Lung microvascular endothelial cell (primary cell): ENCODE measurements at regions not wholly inside any gene's neighbourhood (a gene's known extent, or its start where the extent isn't known, plus 50 kb on each side); places are given as distances from the start of the nearest gene placed in this dataset.
A peak's percentile ranks its signal among the peaks of the same experiment; 100 is the strongest.

ENCODE experiments used
- DNase-seq, 2 donors: peaks; one replicate each; pipeline versions ENCODE4 v3.0.0 to v3.0.0-alpha.2; 2010; ENCODE audit warnings: low read depth in 2 of 2

DNA sequence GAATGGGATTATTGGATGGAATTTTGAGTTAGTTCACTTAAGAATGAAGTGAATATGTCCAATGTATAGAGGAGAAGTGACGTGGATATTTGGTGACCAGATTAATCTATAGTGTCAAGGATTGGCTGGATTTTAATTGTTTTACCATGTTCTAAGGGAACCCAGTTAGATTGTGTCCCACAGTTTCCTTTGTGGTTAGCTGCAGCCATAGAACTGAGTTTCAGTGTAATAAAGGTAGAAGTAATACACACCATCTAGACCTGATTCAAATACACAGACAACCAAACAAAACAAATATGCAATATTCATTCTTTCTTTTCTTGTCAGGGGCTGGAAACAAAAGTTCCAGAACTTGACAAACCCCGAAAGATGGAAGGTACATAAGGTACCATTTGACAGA, 88.0 kb upstream of the RGS18 start:
- DNase-seq, result no peak

- DNase-seq, result no peak
These were observed 77.6 kb upstream of the RGS18 start for GRCh38 chr1:192080684-192081083.

GRCh38 chr1:192081359-192081758, 76.9 kb upstream of the RGS18 start:
- no peak for DNase-seq

- DNase-seq, result no peak
These were observed 71.6 kb upstream of the RGS18 start for GRCh38 chr1:192086644-192087043.

GRCh38 chr1:192087334-192087733, 70.9 kb upstream of the RGS18 start:
- no peak for DNase-seq

DNA sequence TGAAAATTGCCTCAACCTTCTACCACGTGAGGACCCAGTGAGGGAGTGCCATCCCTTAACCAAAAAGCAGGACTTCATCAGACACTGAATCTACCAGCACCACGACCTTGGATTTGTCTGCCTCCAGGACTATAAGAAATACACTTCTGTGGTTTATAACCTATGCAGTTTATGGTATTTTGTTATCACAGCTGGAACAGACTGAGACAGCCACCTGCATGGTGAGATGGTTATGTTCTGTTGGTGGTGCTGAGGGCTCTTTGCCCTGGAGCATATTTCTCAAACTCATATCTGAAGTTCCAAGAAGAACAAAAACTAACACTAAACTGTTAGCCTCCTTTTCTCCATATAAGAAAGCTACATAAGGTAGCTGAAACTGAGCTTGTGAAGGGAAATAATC, 69.8 kb upstream of the RGS18 start:
- DNase-seq, result no peak

DNA sequence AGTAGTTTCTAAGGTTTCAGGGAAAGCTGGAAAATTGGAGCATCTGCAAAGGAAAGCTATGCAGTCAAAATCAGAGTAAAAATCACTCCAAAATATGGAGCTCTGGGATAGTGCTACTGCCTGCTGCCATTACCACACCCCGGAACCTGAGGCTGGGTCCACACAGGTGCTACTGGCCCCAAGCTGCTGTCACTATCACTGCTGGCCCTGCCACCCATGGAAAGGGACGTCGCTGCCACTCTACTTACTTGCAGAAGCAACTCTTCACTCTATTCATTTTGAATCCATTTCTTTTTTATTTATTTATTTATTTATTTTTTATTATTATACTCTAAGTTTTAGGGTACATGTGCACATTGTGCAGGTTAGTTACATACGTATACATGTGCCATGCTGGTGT, 60.3 kb upstream of the RGS18 start:
- DNase-seq, result no peak

- no peak for DNase-seq
These were observed 58.9 kb upstream of the RGS18 start for GRCh38 chr1:192099328-192099727.

- DNase-seq, result no peak
These were observed 57.4 kb upstream of the RGS18 start for GRCh38 chr1:192100686-192101468.

DNA sequence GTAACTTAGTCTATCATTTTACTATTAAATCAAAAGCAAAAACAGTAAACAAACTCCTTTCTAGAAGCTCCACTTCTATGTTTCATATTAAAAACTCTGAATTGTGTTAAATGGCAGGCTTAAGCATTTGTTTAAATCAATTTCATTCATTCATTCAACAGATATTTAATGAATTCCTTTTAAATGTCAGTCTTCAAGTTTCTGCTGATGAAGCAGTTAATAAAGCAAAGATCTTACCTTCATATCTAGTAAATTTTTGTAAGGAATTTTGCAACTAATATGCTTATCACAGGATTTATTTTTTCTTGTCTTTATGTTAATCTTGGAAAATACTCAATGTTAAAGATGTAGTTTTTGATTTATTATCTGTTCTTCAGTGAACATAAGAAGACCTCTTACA, 54.1 kb upstream of the RGS18 start:
- DNase-seq, result no peak

GRCh38 chr1:192104852-192105251, 53.4 kb upstream of the RGS18 start:
- DNase-seq, result peak; percentile 50 to 91

GRCh38 chr1:192108161-192108560, 50.1 kb upstream of the RGS18 start:
- no peak for DNase-seq
